Large intestine (tissue), 3 donors: ENCODE measurements at regions not wholly inside any gene's neighbourhood (a gene's known extent, or its start where the extent isn't known, plus 50 kb on each side); places are given as distances from the start of the nearest gene placed in this dataset.
A peak's percentile ranks its signal among the peaks of the same experiment; 100 is the strongest.

Experiments
- DNase-seq, 2 donors: peaks; one replicate each; pipeline versions ENCODE4 v3.0.0 to v3.0.0-alpha.2; 2013
- H3K27ac ChIP-seq: one replicate; pipeline ENCODE4 v1.5.1; 2013; ENCODE audit warnings: low read length
- H3K27me3 ChIP-seq: 2 replicates; pipeline ENCODE4 v1.6.1; 2013; ENCODE audit warnings: low read length; ENCODE audit not compliant: control insufficient read depth, insufficient read depth
- H3K36me3 ChIP-seq: 2 replicates; pipeline ENCODE4 v1.6.1; 2013; ENCODE audit warnings: low read length; ENCODE audit not compliant: control insufficient read depth, insufficient read depth
- H3K4me1 ChIP-seq: one replicate; pipeline ENCODE4 v1.6.1; 2013; ENCODE audit warnings: low read length; ENCODE audit not compliant: control insufficient read depth, insufficient read depth
- H3K4me3 ChIP-seq: one replicate; pipeline ENCODE4 v1.5.1; 2013; ENCODE audit warnings: low read length
- H3K9me3 ChIP-seq: one replicate; pipeline ENCODE4 v1.6.1; 2013; ENCODE audit warnings: mild to moderate bottlenecking, low read depth, low read length, moderate library complexity; ENCODE audit not compliant: control insufficient read depth
- WGBS: methylation state at CpG from one replicate; pipeline ENCODE4 v1.1.5; 2013; ENCODE audit warnings: low lambda C conversion rate; ENCODE audit not compliant: insufficient coverage; 5-methylcytosine and 5-hydroxymethylcytosine counted together

DNA sequence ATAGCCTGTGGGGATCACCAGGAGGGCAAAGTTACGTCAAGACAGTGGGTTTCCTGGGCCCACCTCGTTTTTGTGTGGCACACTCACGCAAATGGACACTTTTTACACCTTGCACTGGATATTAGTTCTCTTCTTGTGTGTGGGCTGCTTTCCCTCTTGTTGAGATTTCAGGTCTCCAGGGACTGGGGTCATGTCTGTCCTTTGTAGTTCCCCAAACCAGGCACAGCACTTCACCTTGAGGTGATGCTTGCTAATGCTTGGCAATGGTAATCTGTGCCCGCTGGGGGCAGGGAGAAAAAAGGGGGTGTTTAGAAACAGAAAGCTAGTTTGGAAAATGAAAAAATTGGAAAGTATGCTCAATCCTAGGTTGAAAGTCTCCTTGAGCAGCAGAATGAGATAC, 195.3 kb downstream of the PTEN start:
- no peaks in the 10 kb centered on the region for H3K27me3 ChIP-seq
- H3K27ac ChIP-seq = no peak overlapping the region
- H3K36me3 ChIP-seq = no peaks in the 10 kb centered on the region
- H3K4me1 ChIP-seq = peaks cover 13% of the 10 kb centered on the region
- DNase-seq = no peak
- H3K9me3 ChIP-seq = no peaks in the 10 kb centered on the region
- H3K4me3 ChIP-seq = no peak overlapping the region
- 100% methylated on average over 1 of the region's 4 CpGs for WGBS

DNA sequence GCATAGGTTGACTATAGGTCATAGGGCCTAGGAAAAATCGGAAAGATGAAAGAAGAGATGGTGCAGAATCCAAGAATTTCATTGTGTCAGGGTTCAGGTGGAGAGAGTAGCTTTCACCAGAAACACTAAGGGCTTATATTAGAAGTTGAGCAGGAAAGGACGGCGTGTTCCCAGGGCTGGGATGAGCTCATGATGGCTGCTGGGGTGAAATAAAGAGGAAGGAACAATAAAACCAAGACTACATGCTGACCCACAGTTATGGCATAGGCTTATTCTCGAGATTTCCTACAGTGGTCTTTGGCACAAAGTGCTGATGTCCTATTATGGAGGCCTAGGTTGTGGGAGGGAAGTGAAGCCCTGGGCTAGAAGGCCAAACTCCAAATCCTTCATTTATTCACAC, 195.8 kb downstream of the PTEN start:
- 0% methylated on average over 1 of the region's 4 CpGs for whole genome bisulfite sequencing
- Histone ChIP-seq H3K27ac (no peak overlapping the region), H3K27me3 (no peaks in the 10 kb centered on the region), H3K4me3 (no peak overlapping the region), H3K9me3 (no peaks in the 10 kb centered on the region), H3K4me1 (peaks cover 16% of the 10 kb centered on the region), H3K36me3 (no peaks in the 10 kb centered on the region)
- no peak for DNase-seq

- Histone ChIP-seq H3K27me3 (no peaks in the 10 kb centered on the region), H3K4me1 (peaks cover 16% of the 10 kb centered on the region), H3K4me3 (no peak overlapping the region), H3K36me3 (no peaks in the 10 kb centered on the region), H3K27ac (no peak overlapping the region), H3K9me3 (no peaks in the 10 kb centered on the region)
- WGBS = 100% methylated on average over 2 of the region's 6 CpGs
- DNase-seq = no peak
These were observed 197.3 kb downstream of the PTEN start for GRCh38 chr10:88060762-88061161.

GRCh38 chr10:88062385-88062784, 199.0 kb downstream of the PTEN start:
- peak overlapping the region; percentile 41 for H3K27ac ChIP-seq
- H3K9me3 ChIP-seq = no peaks in the 10 kb centered on the region
- H3K27me3 ChIP-seq = no peaks in the 10 kb centered on the region
- no peaks in the 10 kb centered on the region for H3K36me3 ChIP-seq
- no CpG with 5 or more reads among the region's 6 CpGs for WGBS
- H3K4me3 ChIP-seq = no peak overlapping the region
- H3K4me1 ChIP-seq = peaks cover 21% of the 10 kb centered on the region
- no peak for DNase-seq

DNA sequence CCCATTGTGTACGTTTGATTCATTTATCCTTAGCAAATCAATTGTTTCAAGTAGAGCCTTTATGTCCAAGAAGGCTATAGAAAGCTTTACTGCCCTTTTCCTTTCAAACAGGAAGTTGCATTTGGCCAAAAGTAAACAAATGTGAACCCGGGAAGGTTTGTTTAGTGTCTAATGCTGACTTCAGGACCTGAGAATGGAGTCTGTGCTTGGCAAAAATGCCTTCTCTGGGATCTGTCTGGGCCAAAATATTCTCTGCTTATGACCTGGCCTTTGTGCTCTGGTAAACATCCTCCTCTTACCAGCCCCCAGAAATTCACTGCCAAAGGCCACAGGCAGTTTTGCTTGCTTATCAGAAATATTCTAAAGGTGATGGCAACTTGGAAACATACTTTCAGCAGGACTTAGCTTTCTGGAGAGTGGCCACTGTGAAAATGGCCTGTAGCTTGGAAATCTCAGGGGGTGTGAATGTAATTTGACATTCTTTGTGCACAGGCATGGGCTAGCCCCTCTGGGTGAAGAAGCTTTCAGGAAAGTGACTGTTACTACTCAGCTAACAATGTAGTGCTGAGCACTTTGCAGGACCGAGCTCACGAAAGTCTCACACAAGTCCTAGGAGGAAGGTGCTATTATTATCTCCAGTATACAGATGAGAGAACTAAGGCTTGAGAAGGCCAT, 199.5 kb downstream of the PTEN start:
- peaks cover 21% of the 10 kb centered on the region for H3K4me1 ChIP-seq
- WGBS = 100% methylated on average over 2 of the region's 4 CpGs
- peak in 1 of 2 donors; percentile 31 for DNase-seq
- no peak overlapping the region for H3K4me3 ChIP-seq
- no peaks in the 10 kb centered on the region for H3K9me3 ChIP-seq
- no peaks in the 10 kb centered on the region for H3K36me3 ChIP-seq
- peak overlapping the region; percentile 41 for H3K27ac ChIP-seq
- no peaks in the 10 kb centered on the region for H3K27me3 ChIP-seq

GRCh38 chr10:88063861-88064557, 200.6 kb downstream of the PTEN start:
- Histone ChIP-seq H3K27me3 (no peaks in the 10 kb centered on the region), H3K27ac (no peak overlapping the region), H3K9me3 (no peaks in the 10 kb centered on the region), H3K4me3 (no peak overlapping the region), H3K36me3 (no peaks in the 10 kb centered on the region), H3K4me1 (peaks cover 21% of the 10 kb centered on the region)
- WGBS = 50% methylated on average over 2 of the region's 4 CpGs
- peak in 1 of 2 donors; percentile 45 for DNase-seq

- no CpG with 5 or more reads among the region's 5 CpGs for WGBS
- Histone ChIP-seq H3K9me3 (no peaks in the 10 kb centered on the region), H3K4me1 (peaks cover 21% of the 10 kb centered on the region), H3K36me3 (no peaks in the 10 kb centered on the region), H3K4me3 (no peak overlapping the region), H3K27ac (peak overlapping the region; percentile 31), H3K27me3 (no peaks in the 10 kb centered on the region)
- peak in 1 of 2 donors; percentile 38 for DNase-seq
These were observed 201.4 kb downstream of the PTEN start for GRCh38 chr10:88064608-88065382.

- Histone ChIP-seq H3K36me3 (no peaks in the 10 kb centered on the region), H3K27ac (peak overlapping the region; percentile 31), H3K27me3 (no peaks in the 10 kb centered on the region), H3K9me3 (no peaks in the 10 kb centered on the region), H3K4me1 (peaks cover 21% of the 10 kb centered on the region), H3K4me3 (no peak overlapping the region)
- DNase-seq = no peak
- WGBS = no CpG with 5 or more reads among the region's 5 CpGs
These were observed 202.1 kb downstream of the PTEN start for GRCh38 chr10:88065383-88066049.

GRCh38 chr10:88066319-88066718, 202.9 kb downstream of the PTEN start:
- no peaks in the 10 kb centered on the region for H3K36me3 ChIP-seq
- no peak overlapping the region for H3K4me3 ChIP-seq
- no peaks in the 10 kb centered on the region for H3K9me3 ChIP-seq
- DNase-seq = no peak
- H3K27me3 ChIP-seq = no peaks in the 10 kb centered on the region
- 100% methylated on average over 1 of the region's 3 CpGs for WGBS
- H3K4me1 ChIP-seq = peaks cover 21% of the 10 kb centered on the region
- H3K27ac ChIP-seq = no peak overlapping the region

DNA sequence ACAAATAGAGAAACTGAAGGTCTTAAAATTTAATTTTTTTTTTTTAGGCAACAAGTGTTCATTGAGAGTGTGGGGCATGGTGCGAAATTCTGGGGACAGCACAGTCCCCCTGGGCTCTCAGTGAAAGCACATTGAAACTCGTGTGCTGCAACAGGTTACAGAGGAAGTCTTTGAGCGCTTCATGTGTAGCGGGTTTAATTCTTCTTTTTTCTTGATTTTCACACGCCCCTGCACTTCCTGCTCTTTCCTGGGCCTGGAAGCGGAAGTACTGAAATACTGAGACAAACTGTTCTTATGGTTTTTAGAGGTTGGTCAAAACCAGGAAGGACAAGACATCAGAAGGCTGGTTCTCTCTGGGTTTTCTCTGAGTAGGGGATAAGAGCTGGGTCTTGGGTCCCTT, 203.5 kb downstream of the PTEN start:
- DNase-seq = no peak
- H3K4me3 ChIP-seq = no peak overlapping the region
- H3K9me3 ChIP-seq = no peaks in the 10 kb centered on the region
- no peak overlapping the region for H3K27ac ChIP-seq
- WGBS = no CpG with 5 or more reads among the region's 6 CpGs
- H3K36me3 ChIP-seq = no peaks in the 10 kb centered on the region
- H3K27me3 ChIP-seq = no peaks in the 10 kb centered on the region
- H3K4me1 ChIP-seq = peaks cover 21% of the 10 kb centered on the region
